NCI-H446 (cell line): ENCODE measurements at regions not wholly inside any gene's neighbourhood (a gene's known extent, or its start where the extent isn't known, plus 50 kb on each side); places are given as distances from the start of the nearest gene placed in this dataset.

ENCODE experiments used
- DNase-seq, 2 experiments: peaks; one replicate each; lab custom pipeline; 2025; lab: John Stamatoyannopoulos, UW

- no peak for DNase-seq
Observed at GRCh38 chr7:21142081-21142480, 285.8 kb upstream of the SP4 start.

- no peak for DNase-seq
Observed at GRCh38 chr7:21146642-21147423, 281.1 kb upstream of the SP4 start.

- no peak for DNase-seq
Observed at GRCh38 chr7:21149809-21150208, 278.1 kb upstream of the SP4 start.

GRCh38 chr7:21154614-21155013, 273.3 kb upstream of the SP4 start:
- DNase-seq, result no peak

- DNase-seq, result no peak
Observed at GRCh38 chr7:21159506-21159905, 268.4 kb upstream of the SP4 start.

- no peak for DNase-seq
Observed at GRCh38 chr7:21160401-21160800, 267.5 kb upstream of the SP4 start.

- no peak for DNase-seq
Observed at GRCh38 chr7:21167942-21168341, 259.9 kb upstream of the SP4 start.

GRCh38 chr7:21169667-21170580, 258.0 kb upstream of the SP4 start:
- DNase-seq, result no peak

GRCh38 chr7:21172800-21173199, 255.1 kb upstream of the SP4 start:
- DNase-seq, result no peak

GRCh38 chr7:21173436-21173835, 254.4 kb upstream of the SP4 start:
- DNase-seq, result no peak

- DNase-seq, result no peak
Observed at GRCh38 chr7:21175714-21176113, 252.2 kb upstream of the SP4 start.

- no peak for DNase-seq
Observed at GRCh38 chr7:21184942-21185652, 242.8 kb upstream of the SP4 start.

- DNase-seq, result no peak
Observed at GRCh38 chr7:21185653-21186265, 242.1 kb upstream of the SP4 start.

- no peak for DNase-seq
Observed at GRCh38 chr7:21191321-21192073, 236.4 kb upstream of the SP4 start.

GRCh38 chr7:21192657-21193056, 235.2 kb upstream of the SP4 start:
- DNase-seq, result no peak

GRCh38 chr7:21193895-21194294, 234.0 kb upstream of the SP4 start:
- no peak for DNase-seq

GRCh38 chr7:21194936-21195335, 232.9 kb upstream of the SP4 start:
- DNase-seq, result no peak

- DNase-seq, result no peak
Observed at GRCh38 chr7:21198921-21199320, 229.0 kb upstream of the SP4 start.

GRCh38 chr7:21200503-21200902, 227.4 kb upstream of the SP4 start:
- no peak for DNase-seq

GRCh38 chr7:21214657-21215056, 213.2 kb upstream of the SP4 start:
- no peak for DNase-seq

- no peak for DNase-seq
Observed at GRCh38 chr7:21215307-21215706, 212.6 kb upstream of the SP4 start.
